DMS53 treated with DMSO at 0.1 percent for 48 hours (cell line): ENCODE measurements at regions not wholly inside any gene's neighbourhood (a gene's known extent, or its start where the extent isn't known, plus 50 kb on each side); places are given as distances from the start of the nearest gene placed in this dataset.

Experiments
- DNase-seq: peaks from one replicate; lab custom pipeline; 2025; ENCODE audit not compliant: unreplicated experiment; lab: John Stamatoyannopoulos, UW

GRCh38 chr21:39056636-39057035 is 126.6 kb downstream of the PSMG1 start:
- no peak for DNase-seq

GRCh38 chr21:39055167-39055767 is 128.0 kb downstream of the PSMG1 start:
- no peak for DNase-seq

GRCh38 chr21:39054066-39054465 is 129.2 kb downstream of the PSMG1 start:
- no peak for DNase-seq

GRCh38 chr21:39053126-39053525 is 130.1 kb downstream of the PSMG1 start:
- DNase-seq, result no peak

- DNase-seq, result no peak
These were observed 130.5 kb downstream of the PSMG1 start for GRCh38 chr21:39052718-39053117.

GRCh38 chr21:39051588-39051949 is 131.7 kb downstream of the PSMG1 start:
- DNase-seq, result no peak

- no peak for DNase-seq
These were observed 132.2 kb downstream of the PSMG1 start for GRCh38 chr21:39050841-39051587.

GRCh38 chr21:39048574-39048973 is 134.7 kb downstream of the PSMG1 start:
- DNase-seq, result no peak

GRCh38 chr21:39048064-39048463 is 135.2 kb downstream of the PSMG1 start:
- no peak for DNase-seq

GRCh38 chr21:39047046-39047445 is 136.2 kb downstream of the PSMG1 start:
- DNase-seq, result no peak

GRCh38 chr21:39046236-39046916 is 136.9 kb downstream of the PSMG1 start:
- no peak for DNase-seq

- no peak for DNase-seq
These were observed 141.4 kb downstream of the PSMG1 start for GRCh38 chr21:39041816-39042215.

- DNase-seq, result no peak
These were observed 142.6 kb downstream of the PSMG1 start for GRCh38 chr21:39040494-39041110.

GRCh38 chr21:39037807-39038405 is 145.3 kb downstream of the PSMG1 start:
- DNase-seq, result no peak

GRCh38 chr21:39036581-39036980 is 146.7 kb downstream of the PSMG1 start:
- no peak for DNase-seq

- no peak for DNase-seq
These were observed 148.4 kb downstream of the PSMG1 start for GRCh38 chr21:39034590-39035536.

- peak; percentile 55 for DNase-seq
These were observed 149.2 kb downstream of the PSMG1 start for GRCh38 chr21:39033878-39034589.

- DNase-seq, result no peak
These were observed 153.1 kb downstream of the PSMG1 start for GRCh38 chr21:39029900-39030884.
